ENCODE measurements at regions not wholly inside any gene's neighbourhood (a gene's known extent, or its start where the extent isn't known, plus 50 kb on each side); places are given as distances from the start of the nearest gene placed in this dataset.

GRCh38 chr5:158463188-158463587 is 604.2 kb upstream of the CLINT1 start:
- Histone ChIP-seq H3K4me3 (ENCODE audit: insufficient read depth, low read length, poor library complexity, severe bottlenecking) (no peak overlapping the region), H3K9me3 (ENCODE audit: insufficient read depth, low read length) (no peaks in the 10 kb centered on the region), H3K36me3 (ENCODE audit: low read length) (no peaks in the 10 kb centered on the region), H2AFZ (ENCODE audit: low read depth, low read length, severe bottlenecking) (no peak overlapping the region), H3K9me2 (replicated peaks; ENCODE audit: insufficient read depth, low read length) (no peaks in the 10 kb centered on the region), H3K9ac (ENCODE audit: low read length) (no peak overlapping the region), H3F3A (ENCODE audit: insufficient read depth) (no peaks in the 10 kb centered on the region), H3K4me2 (ENCODE audit: low read depth, low read length, poor library complexity, severe bottlenecking) (no peak overlapping the region), H3K27me3 (ENCODE audit: low read length) (no peaks in the 10 kb centered on the region), H4K20me1 (ENCODE audit: low read depth, low read length) (no peaks in the 10 kb centered on the region), H3K27ac (ENCODE audit: low read depth, low read length) (no peak overlapping the region), H3K79me2 (ENCODE audit: insufficient read depth, low read length) (no peaks in the 10 kb centered on the region)
- no peak for TF ChIP-seq EZH2phosphoT487 (conservative IDR thresholded peaks at IDR 0.05; ENCODE audit: low read length)
- TF ChIP-seq CTCF (IDR thresholded peaks at IDR 0.05; ENCODE audit: insufficient read depth, low read length, poor library complexity, severe bottlenecking): no peak

GRCh38 chr5:158462349-158463114 is 603.6 kb upstream of the CLINT1 start:
- Histone ChIP-seq H2AFZ (ENCODE audit: low read depth, low read length, severe bottlenecking) (no peak overlapping the region), H3K79me2 (ENCODE audit: insufficient read depth, low read length) (no peaks in the 10 kb centered on the region), H3K27me3 (ENCODE audit: low read length) (no peaks in the 10 kb centered on the region), H3K4me2 (ENCODE audit: low read depth, low read length, poor library complexity, severe bottlenecking) (no peak overlapping the region), H3K9me3 (ENCODE audit: insufficient read depth, low read length) (no peaks in the 10 kb centered on the region), H3F3A (ENCODE audit: insufficient read depth) (no peaks in the 10 kb centered on the region), H3K4me3 (ENCODE audit: insufficient read depth, low read length, poor library complexity, severe bottlenecking) (no peak overlapping the region), H3K9ac (ENCODE audit: low read length) (no peak overlapping the region), H3K9me2 (replicated peaks; ENCODE audit: insufficient read depth, low read length) (no peaks in the 10 kb centered on the region), H4K20me1 (ENCODE audit: low read depth, low read length) (no peaks in the 10 kb centered on the region), H3K36me3 (ENCODE audit: low read length) (no peaks in the 10 kb centered on the region), H3K27ac (ENCODE audit: low read depth, low read length) (no peak overlapping the region)
- TF ChIP-seq EZH2phosphoT487 (conservative IDR thresholded peaks at IDR 0.05; ENCODE audit: low read length): no peak
- no peak for TF ChIP-seq CTCF (IDR thresholded peaks at IDR 0.05; ENCODE audit: insufficient read depth, low read length, poor library complexity, severe bottlenecking)

DNA sequence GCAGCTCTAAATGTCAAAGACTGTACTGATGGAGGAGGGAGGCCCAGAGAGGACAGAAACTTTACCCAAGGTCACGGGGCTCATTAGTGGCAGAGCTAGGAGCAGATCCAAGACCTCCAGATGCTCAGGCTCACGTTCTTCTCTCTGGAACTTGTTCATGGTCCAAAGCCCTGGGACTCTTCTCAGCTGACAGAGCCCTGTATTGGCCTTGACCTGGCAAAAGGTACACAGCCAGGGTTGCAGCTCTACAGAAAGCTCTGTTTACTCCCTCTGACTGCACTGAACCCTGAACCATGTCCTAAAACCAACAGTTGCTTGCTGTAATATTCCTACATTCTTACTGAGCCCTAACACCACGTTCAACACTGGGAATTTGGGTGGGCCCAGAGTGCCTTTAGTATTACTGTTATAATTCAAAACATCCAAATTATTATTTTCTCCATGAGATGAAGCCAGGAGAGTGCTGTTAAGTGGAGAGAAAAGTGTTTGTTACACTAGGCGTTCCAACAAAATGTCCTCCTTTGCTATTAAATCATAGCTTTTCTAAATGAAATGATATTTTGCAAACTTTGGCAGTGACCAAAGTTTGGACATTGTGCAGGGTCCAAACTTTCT is 602.4 kb upstream of the CLINT1 start:
- no peak overlapping the region for H3K9ac ChIP-seq (ENCODE audit: low read length)
- H3K9me2 ChIP-seq (replicated peaks; ENCODE audit: insufficient read depth, low read length): no peaks in the 10 kb centered on the region
- H3K36me3 ChIP-seq (ENCODE audit: low read length): no peaks in the 10 kb centered on the region
- H3K27me3 ChIP-seq (ENCODE audit: low read length): no peaks in the 10 kb centered on the region
- no peaks in the 10 kb centered on the region for H3K9me3 ChIP-seq (ENCODE audit: insufficient read depth, low read length)
- no peak for TF ChIP-seq CTCF (IDR thresholded peaks at IDR 0.05; ENCODE audit: insufficient read depth, low read length, poor library complexity, severe bottlenecking)
- TF ChIP-seq EZH2phosphoT487 (conservative IDR thresholded peaks at IDR 0.05; ENCODE audit: low read length): no peak
- H3K27ac ChIP-seq (ENCODE audit: low read depth, low read length): no peak overlapping the region
- no peaks in the 10 kb centered on the region for H3F3A ChIP-seq (ENCODE audit: insufficient read depth)
- no peaks in the 10 kb centered on the region for H4K20me1 ChIP-seq (ENCODE audit: low read depth, low read length)
- no peaks in the 10 kb centered on the region for H3K79me2 ChIP-seq (ENCODE audit: insufficient read depth, low read length)
- H3K4me3 ChIP-seq (ENCODE audit: insufficient read depth, low read length, poor library complexity, severe bottlenecking): no peak overlapping the region
- H2AFZ ChIP-seq (ENCODE audit: low read depth, low read length, severe bottlenecking): no peak overlapping the region
- no peak overlapping the region for H3K4me2 ChIP-seq (ENCODE audit: low read depth, low read length, poor library complexity, severe bottlenecking)

Measured in SU-DHL-6 (cell line).